IMR-90 (cell line): ENCODE measurements at regions not wholly inside any gene's neighbourhood (a gene's known extent, or its start where the extent isn't known, plus 50 kb on each side); places are given as distances from the start of the nearest gene placed in this dataset.

Source experiments
- ATAC-seq: fragments of 200-7000 bp; cut with Tn5 transposase; 2 replicates; pipeline ENCODE4 v1.9.1; 2020; ENCODE audit warnings: low read depth, mild to moderate bottlenecking, moderate library complexity
- BruUV-seq: library from RNA; stranded (reverse); fragments of 400-500 nt; replicated peaks from 2 replicates; lab custom pipeline; 2021; lab: Mats Ljungman, UMichigan
- CTCF ChIA-PET: fragments of 300-600 bp; formaldehyde crosslinking; extraction: SDS; loops from one replicate; lab custom pipeline; 2021; ENCODE audit warnings: antibody characterized with exemption; lab: Yijun Ruan, JAX
- POLR2A ChIA-PET: fragments of 300-600 bp; sonication (Branson Sonifier 250); formaldehyde crosslinking; loops from one replicate; lab custom pipeline; 2022; ENCODE audit warnings: antibody characterized with exemption; ENCODE audit not compliant: unreplicated experiment; lab: Charles Lee
- DNase-seq: peaks from one replicate; pipeline ENCODE4 v3.0.0; 2013
- H2AFZ ChIP-seq: replicated peaks from 2 replicates; pipeline ENCODE3; 2013; ENCODE audit warnings: low read length, mild to moderate bottlenecking; ENCODE audit not compliant: poor library complexity
- H2AK5ac ChIP-seq: 2 replicates; pipeline ENCODE4 v1.6.1; 2013; ENCODE audit warnings: low read depth, low read length, inconsistent platforms
- H2AK9ac ChIP-seq: replicated peaks from 2 replicates; pipeline ENCODE3; 2013; ENCODE audit warnings: mild to moderate bottlenecking, low read depth, low read length, moderate library complexity; ENCODE audit not compliant: poor library complexity
- H2BK120ac ChIP-seq: 2 replicates; pipeline ENCODE4 v1.6.1; 2013; ENCODE audit warnings: low read depth, low read length, inconsistent platforms
- H2BK15ac ChIP-seq: 3 replicates; pipeline ENCODE4 v1.6.1; 2013; ENCODE audit warnings: low read depth, low read length, inconsistent platforms
- H2BK20ac ChIP-seq: 2 replicates; pipeline ENCODE4 v1.6.1; 2013; ENCODE audit warnings: low read depth, mild to moderate bottlenecking, inconsistent platforms, low read length, moderate library complexity
- H2BK5ac ChIP-seq: 2 replicates; pipeline ENCODE4 v1.6.1; 2013; ENCODE audit warnings: mild to moderate bottlenecking, low read depth, low read length, inconsistent platforms; ENCODE audit not compliant: poor library complexity, severe bottlenecking
- H3K14ac ChIP-seq: replicated peaks from 2 replicates; pipeline ENCODE4 v1.6.1; 2013; ENCODE audit warnings: low read depth, low read length, inconsistent platforms
- H3K18ac ChIP-seq: 2 replicates; pipeline ENCODE4 v1.6.1; 2013; ENCODE audit warnings: low read depth, low read length, control low read depth
- H3K23ac ChIP-seq: 2 replicates; pipeline ENCODE4 v1.6.1; 2013; ENCODE audit warnings: low read depth, low read length, inconsistent platforms
- H3K27ac ChIP-seq: 2 replicates; pipeline ENCODE4 v1.5.1; 2013; ENCODE audit warnings: mild to moderate bottlenecking, control low read depth, low read length; ENCODE audit not compliant: insufficient read depth
- H3K27me3 ChIP-seq: 2 replicates; pipeline ENCODE4 v1.6.1; 2013; ENCODE audit warnings: low read length; ENCODE audit not compliant: control insufficient read depth, insufficient read depth
- H3K36me3 ChIP-seq: 2 replicates; pipeline ENCODE4 v1.6.1; 2013; ENCODE audit warnings: low read length, mixed read lengths; ENCODE audit not compliant: control insufficient read depth, insufficient read depth
- H3K4ac ChIP-seq: 2 replicates; pipeline ENCODE4 v1.6.1; 2013; ENCODE audit warnings: low read depth, low read length, inconsistent platforms
- H3K4me1 ChIP-seq: 2 replicates; pipeline ENCODE4 v1.6.1; 2013; ENCODE audit warnings: low read length, mixed read lengths; ENCODE audit not compliant: control insufficient read depth, insufficient read depth
- H3K4me2 ChIP-seq: 2 replicates; pipeline ENCODE4 v1.6.1; 2013; ENCODE audit warnings: low read depth, mild to moderate bottlenecking, control low read depth, low read length, moderate library complexity
- H3K4me3 ChIP-seq: 2 replicates; pipeline ENCODE4 v1.5.1; 2013; ENCODE audit warnings: low read depth, mild to moderate bottlenecking, control low read depth, low read length, moderate library complexity; ENCODE audit not compliant: insufficient read depth
- H3K56ac ChIP-seq: 2 replicates; pipeline ENCODE4 v1.6.1; 2013; ENCODE audit warnings: low read length, inconsistent platforms; ENCODE audit not compliant: insufficient read depth; ENCODE audit errors: extremely low read depth
- H3K79me1 ChIP-seq, 2 experiments: 2 replicates each; pipeline ENCODE4 v1.6.1; 2013; ENCODE audit warnings: low read length in 2 of 2, inconsistent platforms in 1 of 2, low read depth in 1 of 2
- H3K9ac ChIP-seq: 2 replicates; pipeline ENCODE4 v1.6.1; 2013; ENCODE audit warnings: low read depth, low read length, control low read depth
- H3K9me1 ChIP-seq: 2 replicates; pipeline ENCODE4 v1.6.1; 2013; ENCODE audit warnings: low read length, inconsistent platforms; ENCODE audit not compliant: insufficient read depth
- H3K9me3 ChIP-seq: 2 replicates; pipeline ENCODE4 v1.6.1; 2013; ENCODE audit warnings: low read length; ENCODE audit not compliant: control insufficient read depth, insufficient read depth
- H4K20me1 ChIP-seq: 2 replicates; pipeline ENCODE4 v1.6.1; 2013; ENCODE audit warnings: low read length, inconsistent platforms; ENCODE audit not compliant: insufficient read depth
- H4K5ac ChIP-seq: 2 replicates; pipeline ENCODE4 v1.6.1; 2013; ENCODE audit warnings: mild to moderate bottlenecking, low read depth, low read length, control low read depth
- H4K8ac ChIP-seq, 2 experiments: 2 replicates each; pipeline ENCODE4 v1.6.1; 2013; ENCODE audit warnings: low read depth in 2 of 2, low read length in 2 of 2, control low read depth in 1 of 2, inconsistent platforms in 1 of 2
- H4K91ac ChIP-seq: 2 replicates; pipeline ENCODE4 v1.6.1; 2013; ENCODE audit warnings: low read depth, low read length, inconsistent platforms; ENCODE audit not compliant: insufficient read depth
- BHLHE40 ChIP-seq: fragments of 150-350 bp; IDR thresholded peaks from 2 replicates; pipeline ENCODE4 v1.6.1; 2016; ENCODE audit warnings: mild to moderate bottlenecking, low read depth, low read length
- CEBPB ChIP-seq: IDR thresholded peaks from 2 replicates; pipeline ENCODE4 v1.6.1; 2012; ENCODE audit warnings: low read depth, low read length, improper control_type of control experiment
- CHD1 ChIP-seq: IDR thresholded peaks from 2 replicates; pipeline ENCODE4 v1.6.1; 2012; ENCODE audit warnings: low read depth, low read length, improper control_type of control experiment
- CTCF ChIP-seq: conservative IDR thresholded peaks from 2 replicates; pipeline ENCODE4 v1.5.1; 2012; ENCODE audit warnings: mild to moderate bottlenecking, low read depth, low read length, improper control_type of control experiment
- ELK1 ChIP-seq: fragments of 150-350 bp; IDR thresholded peaks from 2 replicates; pipeline ENCODE4 v1.6.1; 2016; ENCODE audit warnings: low read depth, mild to moderate bottlenecking, low read length, moderate library complexity, borderline replicate concordance
- FOS ChIP-seq: fragments of 150-350 bp; IDR thresholded peaks from 2 replicates; pipeline ENCODE4 v1.6.1; 2016; ENCODE audit warnings: low read depth, low read length
- MAFK ChIP-seq: IDR thresholded peaks from 2 replicates; pipeline ENCODE4 v1.6.1; 2012; ENCODE audit warnings: low read depth, low read length, improper control_type of control experiment
- MAZ ChIP-seq: IDR thresholded peaks from 2 replicates; pipeline ENCODE4 v1.6.1; 2012; ENCODE audit warnings: low read depth, mild to moderate bottlenecking, low read length, improper control_type of control experiment, moderate library complexity, borderline replicate concordance
- MXI1 ChIP-seq: IDR thresholded peaks from 2 replicates; pipeline ENCODE4 v1.6.1; 2012; ENCODE audit warnings: low read depth, mild to moderate bottlenecking, low read length, moderate library complexity, borderline replicate concordance
- NFE2L2 ChIP-seq: fragments of 150-350 bp; IDR thresholded peaks from 2 replicates; pipeline ENCODE4 v1.6.1; 2016; ENCODE audit warnings: low read depth, mild to moderate bottlenecking, low read length
- POLR2A ChIP-seq: IDR thresholded peaks from 2 replicates; pipeline ENCODE4 v1.6.1; 2012; ENCODE audit warnings: mild to moderate bottlenecking, low read depth, low read length
- RAD21 ChIP-seq: IDR thresholded peaks from 2 replicates; pipeline ENCODE4 v1.6.1; 2012; ENCODE audit warnings: low read length, improper control_type of control experiment
- RCOR1 ChIP-seq: IDR thresholded peaks from 2 replicates; pipeline ENCODE4 v1.6.1; 2012; ENCODE audit warnings: mild to moderate bottlenecking, low read length, improper control_type of control experiment; ENCODE audit not compliant: insufficient replicate concordance
- RFX5 ChIP-seq: IDR thresholded peaks from 2 replicates; pipeline ENCODE4 v1.8.0; 2012; ENCODE audit warnings: low read depth, mild to moderate bottlenecking, low read length, moderate library complexity
- SMC3 ChIP-seq: fragments of 150-350 bp; IDR thresholded peaks from 2 replicates; pipeline ENCODE4 v1.6.1; 2016; ENCODE audit warnings: low read depth, mild to moderate bottlenecking, antibody characterized with exemption, low read length, moderate library complexity
- USF2 ChIP-seq: fragments of 150-350 bp; IDR thresholded peaks from 2 replicates; pipeline ENCODE4 v1.6.1; 2017; ENCODE audit warnings: mild to moderate bottlenecking, antibody characterized with exemption, low read length, low read depth
- WGBS, 2 experiments: methylation state at CpG; one replicate each; pipeline versions ENCODE4 v1.1.5 to v1.1.7; 2013; ENCODE audit warnings: missing lambda C conversion rate in 2 of 2; ENCODE audit not compliant: insufficient read length in 1 of 2; ENCODE audit errors: extremely low coverage in 2 of 2; 5-methylcytosine and 5-hydroxymethylcytosine counted together
- dilution Hi-C: fragments of 300-500 bp; cut with HindIII; formaldehyde crosslinking; loops from one replicate; pipeline ENCODE4 v1.14.3; 2018; ENCODE audit warnings: low sequenced_read_pairs; ENCODE audit not compliant: unreplicated experiment
- in situ Hi-C: fragments of 300-500 bp; cut with MboI; formaldehyde crosslinking; loops from 3 replicates; pipeline ENCODE4 v1.14.3; 2019; ENCODE audit warnings: low sequenced_read_pairs, inconsistent platforms, mixed read lengths
- intact Hi-C: fragments of 100-400 bp; cut with micrococcal nuclease; formaldehyde crosslinking; loops from 2 replicates; pipeline ENCODE4 v1.10.0; 2022

GRCh38 chr13:98092888-98093287, 50.0 kb upstream of the FARP1 start:
- Histone ChIP-seq H2AK9ac (no peak overlapping the region), H3K18ac (no peak overlapping the region), H3K79me1 (no peaks in the 10 kb centered on the region), H3K36me3 (no peaks in the 10 kb centered on the region), H4K91ac (no peak overlapping the region), H2BK15ac (no peak overlapping the region), H2BK120ac (no peak overlapping the region), H3K4me2 (no peak overlapping the region), H3K4me1 (peaks cover 10% of the 10 kb centered on the region), H4K8ac (no peak overlapping the region), H3K27me3 (no peaks in the 10 kb centered on the region), H4K5ac (no peak overlapping the region), H2BK5ac (no peak overlapping the region), H2BK20ac (no peak overlapping the region), H3K23ac (no peak overlapping the region), H3K27ac (no peak overlapping the region), H2AK5ac (no peak overlapping the region), H4K20me1 (no peaks in the 10 kb centered on the region), H3K56ac (no peak overlapping the region), H3K9me1 (peaks cover 8% of the 10 kb centered on the region; the same call in 1 of the 2 replicates), H3K4ac (no peak overlapping the region), H3K9me3 (peaks cover 5% of the 10 kb centered on the region), H3K14ac (no peak overlapping the region), H3K4me3 (no peak overlapping the region), H3K9ac (no peak overlapping the region), H2AFZ (no peak overlapping the region)
- CTCF ChIA-PET, result no interaction called here
- TF ChIP-seq FOS (no peak), MAFK (no peak), CTCF (no peak), RFX5 (no peak), RCOR1 (no peak), MXI1 (no peak), NFE2L2 (no peak), ELK1 (no peak), CEBPB (no peak), USF2 (no peak), BHLHE40 (no peak), SMC3 (no peak), POLR2A (no peak), RAD21 (no peak), CHD1 (no peak), MAZ (no peak)
- POLR2A ChIA-PET, result no interaction called here
- no peak for DNase-seq
- dilution Hi-C loops, result no loop called here
- WGBS, 2 experiments, result 90% methylated on average over 2 of the region's 6 CpGs; no CpG with 5 or more reads in 1 of the 2 experiments
- no peak for ATAC-seq
- no TSS peak for BruUV-seq
- intact Hi-C loops, result no loop called here
- in situ Hi-C loops, result no loop called here
